ENCODE measurements at regions not wholly inside any gene's neighbourhood (a gene's known extent, or its start where the extent isn't known, plus 50 kb on each side); places are given as distances from the start of the nearest gene placed in this dataset.

- no peaks in the 10 kb centered on the region for H3K27me3 ChIP-seq (ENCODE audit: control insufficient read depth in 2 of 2, insufficient read depth in 2 of 2, low read length in 2 of 2)
- TF ChIP-seq POLR2A (IDR thresholded peaks at IDR 0.05; ENCODE audit: low read depth, low read length) (no peak), POLR2AphosphoS5 (IDR thresholded peaks at IDR 0.05; ENCODE audit: insufficient read depth, low read depth, low read length) (no peak), EZH2 (IDR thresholded peaks at IDR 0.05; ENCODE audit: borderline replicate concordance, low read depth, low read length, severe bottlenecking) (no peak), CTCF (IDR thresholded peaks at IDR 0.05; ENCODE audit: extremely low read depth in 1 of 2, insufficient read depth in 1 of 2, low read depth in 1 of 2, low read length in 2 of 2) (no peak), MAX (IDR thresholded peaks at IDR 0.05; ENCODE audit: insufficient read depth, insufficient read length) (no peak), MYC (IDR thresholded peaks at IDR 0.05; ENCODE audit: low read depth, low read length) (no peak), JUN (IDR thresholded peaks at IDR 0.05; ENCODE audit: borderline replicate concordance, insufficient read depth, insufficient read length, low read depth) (no peak), FOS (IDR thresholded peaks at IDR 0.05; ENCODE audit: borderline replicate concordance, insufficient read depth, low read length) (no peak), GATA2 (IDR thresholded peaks at IDR 0.05; ENCODE audit: insufficient read depth, insufficient read length, low read depth, low read length) (no peak)
- no peak overlapping the region for H3K9ac ChIP-seq (replicated peaks; ENCODE audit: extremely low read depth, insufficient read depth, low read length)
- no peaks in the 10 kb centered on the region for H3K79me2 ChIP-seq (ENCODE audit: control insufficient read depth, insufficient read depth, low read length)
- no peaks in the 10 kb centered on the region for H4K20me1 ChIP-seq (replicated peaks; ENCODE audit: control insufficient read depth, extremely low read depth, insufficient read depth, low read length)
- ChIA-PET CTCF (no interaction called here), POLR2A (no interaction called here)
- dilution Hi-C loops (cut with MboI; ENCODE audit: extremely low pct_ligation_motif_present, low sequenced_read_pairs) = no loop called here
- H3K27ac ChIP-seq (ENCODE audit: insufficient read depth, low read depth, low read length) = no peak overlapping the region
- no peaks in the 10 kb centered on the region for H3K9me1 ChIP-seq (replicated peaks; ENCODE audit: control insufficient read depth, extremely low read depth, insufficient read depth, low read length)
- no peaks in the 10 kb centered on the region for H3K9me3 ChIP-seq (replicated peaks; ENCODE audit: control insufficient read depth, insufficient read depth, low read length)
- H3K4me3 ChIP-seq (replicated peaks in 1 of 3; ENCODE audit: insufficient read depth in 1 of 3, low read depth in 1 of 3, low read length in 3 of 3) = no peak overlapping the region
- H2AFZ ChIP-seq (ENCODE audit: low read depth, low read length) = no peak overlapping the region
- intact Hi-C loops (cut with micrococcal nuclease) = no loop called here
- H3K4me2 ChIP-seq (ENCODE audit: insufficient read depth, low read length) = no peak overlapping the region
- H3K36me3 ChIP-seq (ENCODE audit: control insufficient read depth in 2 of 2, extremely low read depth in 1 of 2, insufficient read depth in 2 of 2, low read length in 2 of 2) = no peaks in the 10 kb centered on the region
- no TSS peak for BruUV-seq (replicated peaks)
- FAIRE-seq (no peak), DNase-seq (ENCODE audit: low read depth, low spot score) (no peak)
- H3K4me1 ChIP-seq (ENCODE audit: control insufficient read depth, extremely low read depth, insufficient read depth, low read length) = no peaks in the 10 kb centered on the region
These were observed 853.3 kb downstream of the TLE1 start for GRCh38 chr9:80836013-80836412.
